DND-41 (cell line): ENCODE measurements at regions not wholly inside any gene's neighbourhood (a gene's known extent, or its start where the extent isn't known, plus 50 kb on each side); places are given as distances from the start of the nearest gene placed in this dataset.

Source experiments
- CTCF ChIP-seq: IDR thresholded peaks from 2 replicates; pipeline ENCODE4 v1.5.1; 2012; ENCODE audit warnings: borderline replicate concordance, low read length, moderate library complexity, mild to moderate bottlenecking; ENCODE audit not compliant: poor library complexity, severe bottlenecking; ENCODE audit errors: extremely low read depth
- EZH2 ChIP-seq: IDR thresholded peaks from 3 replicates; pipeline ENCODE4 v1.6.1; 2012; ENCODE audit warnings: borderline replicate concordance, low read depth, mild to moderate bottlenecking, moderate library complexity, low read length, inconsistent platforms; ENCODE audit not compliant: severe bottlenecking

DNA sequence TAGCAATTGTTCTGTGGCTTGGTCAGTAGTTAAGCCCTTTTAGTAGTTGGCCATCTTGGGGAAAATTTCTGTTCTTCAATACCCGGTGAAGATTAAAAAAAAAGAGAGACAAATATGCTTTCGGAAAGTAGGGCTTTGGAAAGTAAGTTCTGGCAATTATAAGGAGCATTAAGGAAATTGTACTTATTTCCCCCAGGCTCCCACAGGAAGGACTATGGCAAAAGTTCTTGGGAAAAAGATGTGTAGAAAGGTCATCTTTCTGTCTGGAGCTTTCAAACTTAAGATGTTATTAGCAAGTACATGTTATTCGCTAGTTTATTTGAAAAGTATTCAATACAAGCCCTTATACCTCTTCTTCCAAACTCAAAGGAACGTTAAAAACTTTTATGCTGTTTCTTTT is 144.5 kb downstream of the MTX2 start:
- TF ChIP-seq CTCF (no peak), EZH2 (no peak)
